SJSA1 (cell line): ENCODE measurements at regions not wholly inside any gene's neighbourhood (a gene's known extent, or its start where the extent isn't known, plus 50 kb on each side); places are given as distances from the start of the nearest gene placed in this dataset.
"Not testable (repeated sequence)": the region's sequence is repeated elsewhere in the genome, so short reads cannot be mapped to it uniquely, and the experiment has no call there.

Experiments
- DNase-seq, 2 experiments: peaks; one replicate each; pipeline ENCODE4 v3.0.0-alpha.2; 2015 to 2020; ENCODE audit warnings: low spot score in 2 of 2, low read depth in 1 of 2
- H3K27ac ChIP-seq: fragments of 250-450 bp; sonication (Bioruptor Pico); 2 replicates; pipeline ENCODE4 v1.5.1; 2020; ENCODE audit warnings: mild to moderate bottlenecking, moderate library complexity
- H3K27me3 ChIP-seq: fragments of 250-450 bp; sonication (Bioruptor Pico); replicated peaks from 2 replicates; pipeline ENCODE4 v1.5.1; 2020; ENCODE audit warnings: mild to moderate bottlenecking, moderate library complexity
- H3K36me3 ChIP-seq: fragments of 250-450 bp; sonication (Bioruptor Pico); 2 replicates; pipeline ENCODE4 v1.5.1; 2020; ENCODE audit warnings: mild to moderate bottlenecking
- H3K4me1 ChIP-seq: fragments of 250-450 bp; sonication (Bioruptor Pico); replicated peaks from 2 replicates; pipeline ENCODE4 v1.6.1; 2021; ENCODE audit warnings: mild to moderate bottlenecking
- H3K4me3 ChIP-seq: fragments of 250-450 bp; sonication (Bioruptor Pico); 2 replicates; pipeline ENCODE4 v1.5.1; 2020; ENCODE audit warnings: mild to moderate bottlenecking
- H3K9me3 ChIP-seq: fragments of 250-450 bp; sonication (Bioruptor Pico); replicated peaks from 2 replicates; pipeline ENCODE4 v1.5.1; 2020; ENCODE audit warnings: mild to moderate bottlenecking

- no peaks in the 10 kb centered on the region for H3K36me3 ChIP-seq
- no peak overlapping the region for H3K4me3 ChIP-seq
- no peaks in the 10 kb centered on the region for H3K4me1 ChIP-seq
- no peak overlapping the region for H3K27ac ChIP-seq
- no peaks in the 10 kb centered on the region for H3K27me3 ChIP-seq
- DNase-seq = no peak
- no peaks in the 10 kb centered on the region for H3K9me3 ChIP-seq
These were observed 92.1 kb downstream of the TRIM42 start for GRCh38 chr3:140769951-140770350.

GRCh38 chr3:140770977-140771667 is 93.3 kb downstream of the TRIM42 start:
- Histone ChIP-seq H3K4me3 (no peak overlapping the region), H3K4me1 (no peaks in the 10 kb centered on the region), H3K36me3 (no peaks in the 10 kb centered on the region), H3K9me3 (no peaks in the 10 kb centered on the region), H3K27me3 (no peaks in the 10 kb centered on the region), H3K27ac (no peak overlapping the region)
- no peak for DNase-seq

GRCh38 chr3:140777631-140778233 is 99.9 kb downstream of the TRIM42 start:
- Histone ChIP-seq H3K36me3 (no peaks in the 10 kb centered on the region), H3K4me1 (no peaks in the 10 kb centered on the region)

GRCh38 chr3:140791368-140791767 is 113.5 kb downstream of the TRIM42 start:
- no peak for DNase-seq
- Histone ChIP-seq H3K36me3 (no peaks in the 10 kb centered on the region), H3K4me3 (no peak overlapping the region), H3K27me3 (no peaks in the 10 kb centered on the region), H3K9me3 (no peaks in the 10 kb centered on the region), H3K4me1 (no peaks in the 10 kb centered on the region), H3K27ac (no peak overlapping the region)

More at GRCh38 chr3:140777631-140778233, 99.9 kb downstream of the TRIM42 start:
- DNase-seq = no peak
- H3K4me3 ChIP-seq = no peak overlapping the region
- no peaks in the 10 kb centered on the region for H3K9me3 ChIP-seq
- H3K27me3 ChIP-seq = no peaks in the 10 kb centered on the region
- no peak overlapping the region for H3K27ac ChIP-seq

- Histone ChIP-seq H3K4me3 (no peak overlapping the region), H3K27ac (no peak overlapping the region), H3K9me3 (no peaks in the 10 kb centered on the region), H3K27me3 (no peaks in the 10 kb centered on the region), H3K4me1 (no peaks in the 10 kb centered on the region), H3K36me3 (no peaks in the 10 kb centered on the region)
- DNase-seq = no peak
These were observed 116.6 kb downstream of the TRIM42 start for GRCh38 chr3:140794507-140794906.

- H3K27ac ChIP-seq, H3K9me3 ChIP-seq, H3K36me3 ChIP-seq, H3K4me1 ChIP-seq, DNase-seq, H3K4me3 ChIP-seq, H3K27me3 ChIP-seq: not testable (repeated sequence)
These were observed 125.0 kb downstream of the TRIM42 start for GRCh38 chr3:140802898-140803297.

- Histone ChIP-seq H3K27me3 (no peaks in the 10 kb centered on the region), H3K36me3 (no peaks in the 10 kb centered on the region), H3K4me3 (no peak overlapping the region), H3K27ac (no peak overlapping the region), H3K9me3 (no peaks in the 10 kb centered on the region), H3K4me1 (no peaks in the 10 kb centered on the region)
- DNase-seq = no peak
These were observed 131.5 kb downstream of the TRIM42 start for GRCh38 chr3:140809316-140809715.

GRCh38 chr3:140816372-140817195 is 125.1 kb upstream of the SLC25A36 start:
- Histone ChIP-seq H3K4me1 (no peaks in the 10 kb centered on the region), H3K9me3 (no peaks in the 10 kb centered on the region), H3K27me3 (no peaks in the 10 kb centered on the region), H3K27ac (no peak overlapping the region), H3K36me3 (no peaks in the 10 kb centered on the region), H3K4me3 (no peak overlapping the region)
- DNase-seq = no peak

- Histone ChIP-seq H3K27ac (no peak overlapping the region), H3K4me3 (no peak overlapping the region), H3K9me3 (no peaks in the 10 kb centered on the region), H3K36me3 (no peaks in the 10 kb centered on the region), H3K4me1 (no peaks in the 10 kb centered on the region), H3K27me3 (no peaks in the 10 kb centered on the region)
- DNase-seq = no peak
These were observed 120.1 kb upstream of the SLC25A36 start for GRCh38 chr3:140821493-140821892.

GRCh38 chr3:140822401-140823047 is 119.1 kb upstream of the SLC25A36 start:
- Histone ChIP-seq H3K27me3 (no peaks in the 10 kb centered on the region), H3K4me1 (no peaks in the 10 kb centered on the region), H3K27ac (no peak overlapping the region), H3K36me3 (no peaks in the 10 kb centered on the region), H3K4me3 (no peak overlapping the region), H3K9me3 (no peaks in the 10 kb centered on the region)
- DNase-seq = no peak

GRCh38 chr3:140823106-140823505 is 118.5 kb upstream of the SLC25A36 start:
- no peaks in the 10 kb centered on the region for H3K27me3 ChIP-seq

GRCh38 chr3:140827894-140828293 is 113.7 kb upstream of the SLC25A36 start:
- no peaks in the 10 kb centered on the region for H3K4me1 ChIP-seq
- H3K27me3 ChIP-seq = no peaks in the 10 kb centered on the region
- no peaks in the 10 kb centered on the region for H3K36me3 ChIP-seq
- no peak overlapping the region for H3K4me3 ChIP-seq
- no peak for DNase-seq
- H3K27ac ChIP-seq = no peak overlapping the region
- no peaks in the 10 kb centered on the region for H3K9me3 ChIP-seq

More at GRCh38 chr3:140823106-140823505, 118.5 kb upstream of the SLC25A36 start:
- no peak overlapping the region for H3K27ac ChIP-seq
- no peaks in the 10 kb centered on the region for H3K4me1 ChIP-seq
- DNase-seq = no peak
- H3K36me3 ChIP-seq = no peaks in the 10 kb centered on the region
- no peaks in the 10 kb centered on the region for H3K9me3 ChIP-seq
- no peak overlapping the region for H3K4me3 ChIP-seq

- Histone ChIP-seq H3K9me3 (no peaks in the 10 kb centered on the region), H3K4me1 (no peaks in the 10 kb centered on the region), H3K36me3 (no peaks in the 10 kb centered on the region), H3K27me3 (no peaks in the 10 kb centered on the region), H3K27ac (no peak overlapping the region), H3K4me3 (no peak overlapping the region)
- no peak for DNase-seq
These were observed 113.1 kb upstream of the SLC25A36 start for GRCh38 chr3:140828585-140828984.

GRCh38 chr3:140829796-140830195 is 111.8 kb upstream of the SLC25A36 start:
- Histone ChIP-seq H3K9me3 (no peaks in the 10 kb centered on the region), H3K27ac (no peak overlapping the region), H3K27me3 (no peaks in the 10 kb centered on the region), H3K4me3 (no peak overlapping the region), H3K4me1 (no peaks in the 10 kb centered on the region), H3K36me3 (no peaks in the 10 kb centered on the region)
- no peak for DNase-seq
